Karpas-422 (cell line): ENCODE measurements at regions not wholly inside any gene's neighbourhood (a gene's known extent, or its start where the extent isn't known, plus 50 kb on each side); places are given as distances from the start of the nearest gene placed in this dataset.
A peak's percentile ranks its signal among the peaks of the same experiment; 100 is the strongest.
"Not testable (repeated sequence)": the region's sequence is repeated elsewhere in the genome, so short reads cannot be mapped to it uniquely, and the experiment has no call there.

Experiments
- DNase-seq: peaks from one replicate; pipeline ENCODE4 v3.0.0-alpha.2; 2015
- H2AFZ ChIP-seq: fragments of 200-600 bp; sonication (generic); 2 replicates; pipeline ENCODE4 v1.6.1; 2014; ENCODE audit warnings: antibody characterized with exemption, low read length, mixed read lengths
- H3K27ac ChIP-seq: fragments of 200-600 bp; sonication (generic); 2 replicates; pipeline ENCODE4 v1.5.1; 2014; ENCODE audit warnings: mild to moderate bottlenecking, low read length, moderate library complexity
- H3K27me3 ChIP-seq: fragments of 200-600 bp; sonication (generic); 2 replicates; pipeline ENCODE4 v1.6.1; 2014; ENCODE audit warnings: low read length, mixed read lengths
- H3K36me3 ChIP-seq: fragments of 200-600 bp; sonication (generic); 2 replicates; pipeline ENCODE4 v1.6.1; 2014; ENCODE audit warnings: low read length, mixed read lengths; ENCODE audit not compliant: insufficient read depth
- H3K4me1 ChIP-seq: fragments of 200-600 bp; sonication (generic); 2 replicates; pipeline ENCODE4 v1.6.1; 2014; ENCODE audit warnings: mild to moderate bottlenecking, low read length, mixed read lengths
- H3K4me2 ChIP-seq: fragments of 200-600 bp; sonication (generic); 2 replicates; pipeline ENCODE4 v1.6.1; 2014; ENCODE audit warnings: low read length, low read depth, mild to moderate bottlenecking; ENCODE audit not compliant: poor library complexity, severe bottlenecking
- H3K4me3 ChIP-seq: fragments of 200-600 bp; sonication (generic); 2 replicates; pipeline ENCODE4 v1.5.1; 2014; ENCODE audit warnings: mild to moderate bottlenecking, antibody characterized with exemption, low read length, mixed read lengths
- H3K79me2 ChIP-seq: fragments of 200-600 bp; sonication (generic); 2 replicates; pipeline ENCODE4 v1.6.1; 2014; ENCODE audit warnings: mild to moderate bottlenecking, low read length, mixed read lengths
- H3K9ac ChIP-seq: fragments of 200-600 bp; sonication (generic); 2 replicates; pipeline ENCODE4 v1.6.0; 2014; ENCODE audit warnings: low read length
- H3K9me2 ChIP-seq: fragments of 200-600 bp; sonication (generic), shearing (Covaris generic); replicated peaks from 2 replicates; pipeline ENCODE4 v1.6.0; 2014; ENCODE audit warnings: mild to moderate bottlenecking, low read length, moderate library complexity; ENCODE audit not compliant: insufficient read depth
- H3K9me3 ChIP-seq: fragments of 300-700, 200-600 bp; sonication (generic); 2 replicates; pipeline ENCODE4 v1.6.1; 2014; ENCODE audit warnings: low read length, mixed read lengths
- H4K20me1 ChIP-seq: fragments of 200-600 bp; sonication (generic); 2 replicates; pipeline ENCODE4 v1.6.1; 2014; ENCODE audit warnings: mild to moderate bottlenecking, antibody characterized with exemption, low read length, low read depth; ENCODE audit not compliant: insufficient read depth

DNA sequence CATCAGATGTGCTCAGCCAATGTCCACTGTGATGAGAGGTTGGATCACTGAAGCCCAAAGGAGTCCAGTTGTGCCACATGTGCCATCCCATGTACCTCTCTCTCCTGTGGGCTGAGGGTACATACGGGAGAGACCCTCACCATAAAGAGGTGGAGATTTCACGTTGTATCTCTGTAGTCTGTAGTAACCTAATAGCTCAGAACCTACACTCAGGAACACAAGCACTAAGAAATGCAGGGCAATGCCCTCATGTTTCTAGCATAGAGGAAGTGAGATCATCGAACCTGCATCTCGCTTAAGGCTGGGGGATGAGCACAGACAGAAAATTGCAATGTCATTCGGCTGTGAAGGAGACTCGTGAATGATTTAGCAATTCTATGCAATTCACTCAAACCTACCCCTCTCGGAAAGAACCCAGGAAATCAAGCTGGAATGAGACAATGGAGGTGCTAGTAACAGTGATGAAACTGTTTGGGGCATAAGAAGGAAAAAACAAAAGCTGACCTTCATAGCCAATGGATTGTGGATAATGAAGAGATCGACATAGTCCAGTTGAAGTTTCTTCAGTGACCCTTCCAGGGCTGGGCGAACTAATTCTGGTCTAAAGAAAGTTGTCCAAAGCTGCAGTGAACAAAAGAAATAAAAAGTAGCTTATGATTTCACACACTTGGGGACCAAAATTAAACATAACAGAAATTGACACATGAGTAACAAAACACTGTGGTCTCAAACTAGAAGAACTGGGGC is 80.3 kb upstream of the UCN3 start:
- Histone ChIP-seq H3K9me2 (no peaks in the 10 kb centered on the region), H3K4me1 (peaks cover 3% of the 10 kb centered on the region), H3K36me3 (no peaks in the 10 kb centered on the region), H3K27me3 (no peaks in the 10 kb centered on the region), H3K4me2 (no peak overlapping the region), H3K79me2 (no peaks in the 10 kb centered on the region), H2AFZ (no peak overlapping the region), H3K9me3 (no peaks in the 10 kb centered on the region), H3K9ac (no peak overlapping the region), H3K27ac (no peak overlapping the region), H3K4me3 (no peak overlapping the region), H4K20me1 (no peaks in the 10 kb centered on the region)
- DNase-seq = peak; percentile 49

DNA sequence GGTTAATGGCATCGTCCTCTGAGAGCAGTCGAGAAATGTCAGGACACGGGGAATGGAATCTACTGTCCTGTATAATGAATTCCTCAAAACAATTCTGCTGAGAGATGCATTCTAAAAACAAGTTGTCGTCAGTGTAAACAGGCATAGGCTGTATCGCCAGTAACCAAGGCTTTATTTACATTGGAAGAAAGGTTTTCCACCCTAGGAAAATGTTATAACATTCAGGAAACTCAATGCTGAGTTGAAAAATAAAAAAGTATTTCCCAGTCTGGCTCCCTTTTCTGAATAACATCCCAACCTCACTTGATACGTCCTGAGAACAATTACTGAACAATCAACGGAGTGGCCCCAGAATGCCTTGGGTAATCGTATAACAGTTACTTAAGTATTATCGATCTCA is 79.6 kb upstream of the UCN3 start:
- Histone ChIP-seq H3K4me1 (peaks cover 3% of the 10 kb centered on the region), H3K36me3 (no peaks in the 10 kb centered on the region), H3K27ac (no peak overlapping the region), H3K27me3 (no peaks in the 10 kb centered on the region), H3K9ac (no peak overlapping the region), H4K20me1 (no peaks in the 10 kb centered on the region), H3K4me2 (no peak overlapping the region), H3K9me3 (no peaks in the 10 kb centered on the region), H3K9me2 (no peaks in the 10 kb centered on the region), H2AFZ (no peak overlapping the region), H3K79me2 (no peaks in the 10 kb centered on the region), H3K4me3 (no peak overlapping the region)
- no peak for DNase-seq

GRCh38 chr10:5288359-5288758 is 76.4 kb upstream of the UCN3 start:
- Histone ChIP-seq H3K36me3 (no peaks in the 10 kb centered on the region), H3K27ac (no peak overlapping the region), H3K4me2 (no peak overlapping the region), H3K9ac (no peak overlapping the region), H3K79me2 (no peaks in the 10 kb centered on the region), H3K9me2 (no peaks in the 10 kb centered on the region), H3K27me3 (no peaks in the 10 kb centered on the region), H3K4me1 (peaks cover 3% of the 10 kb centered on the region), H3K4me3 (no peak overlapping the region), H3K9me3 (no peaks in the 10 kb centered on the region), H2AFZ (no peak overlapping the region), H4K20me1 (no peaks in the 10 kb centered on the region)
- no peak for DNase-seq

DNA sequence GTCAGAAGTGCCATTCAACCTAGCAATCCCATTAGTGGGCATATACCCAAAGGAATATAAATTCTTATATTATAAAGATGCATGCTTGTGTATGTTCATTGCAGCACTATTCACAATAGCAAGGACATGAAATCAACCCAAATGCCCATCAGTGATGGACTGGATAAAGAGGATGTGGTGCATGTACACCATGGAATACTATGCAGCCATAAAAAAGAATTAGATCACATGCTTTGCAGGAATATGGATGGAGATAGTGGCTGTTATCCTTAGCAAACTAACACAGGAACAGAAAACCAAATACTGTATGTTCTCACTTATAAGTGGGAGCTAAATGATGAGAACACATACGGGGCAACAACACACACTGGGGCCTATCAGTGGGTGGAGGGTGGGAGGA is 75.5 kb upstream of the UCN3 start:
- not testable (repeated sequence) for H3K4me1 ChIP-seq, H3K9me2 ChIP-seq, H3K36me3 ChIP-seq, DNase-seq, H3K27me3 ChIP-seq, H3K79me2 ChIP-seq, H2AFZ ChIP-seq, H3K9ac ChIP-seq, H3K4me2 ChIP-seq, H3K27ac ChIP-seq, H3K4me3 ChIP-seq, H3K9me3 ChIP-seq, H4K20me1 ChIP-seq

- Histone ChIP-seq H3K9ac (no peak overlapping the region), H3K27ac (no peak overlapping the region), H3K79me2 (no peaks in the 10 kb centered on the region), H3K4me1 (no peaks in the 10 kb centered on the region), H2AFZ (no peak overlapping the region), H3K27me3 (no peaks in the 10 kb centered on the region), H3K4me3 (no peak overlapping the region), H4K20me1 (no peaks in the 10 kb centered on the region), H3K36me3 (no peaks in the 10 kb centered on the region), H3K9me2 (no peaks in the 10 kb centered on the region), H3K9me3 (no peaks in the 10 kb centered on the region), H3K4me2 (no peak overlapping the region)
- DNase-seq = no peak
Measured at GRCh38 chr10:5291501-5292195, 73.1 kb upstream of the UCN3 start.

GRCh38 chr10:5292196-5292735 is 72.5 kb upstream of the UCN3 start:
- Histone ChIP-seq H3K27ac (no peak overlapping the region), H3K9me2 (no peaks in the 10 kb centered on the region), H3K4me3 (no peak overlapping the region), H3K9ac (no peak overlapping the region), H3K79me2 (no peaks in the 10 kb centered on the region), H4K20me1 (no peaks in the 10 kb centered on the region), H3K36me3 (no peaks in the 10 kb centered on the region), H3K4me1 (no peaks in the 10 kb centered on the region), H3K4me2 (no peak overlapping the region), H3K9me3 (no peaks in the 10 kb centered on the region), H2AFZ (no peak overlapping the region), H3K27me3 (no peaks in the 10 kb centered on the region)
- no peak for DNase-seq

- H3K36me3 ChIP-seq, H3K27ac ChIP-seq, H3K4me2 ChIP-seq, DNase-seq, H2AFZ ChIP-seq, H3K27me3 ChIP-seq, H3K9me2 ChIP-seq, H3K79me2 ChIP-seq, H4K20me1 ChIP-seq, H3K4me1 ChIP-seq, H3K9me3 ChIP-seq, H3K9ac ChIP-seq, H3K4me3 ChIP-seq: not testable (repeated sequence)
Measured at GRCh38 chr10:5292970-5293369, 71.8 kb upstream of the UCN3 start.

- Histone ChIP-seq H3K4me2 (no peak overlapping the region), H3K4me1 (no peaks in the 10 kb centered on the region), H2AFZ (no peak overlapping the region), H3K4me3 (no peak overlapping the region), H3K27ac (no peak overlapping the region), H3K79me2 (no peaks in the 10 kb centered on the region), H4K20me1 (no peaks in the 10 kb centered on the region), H3K27me3 (no peaks in the 10 kb centered on the region), H3K9me3 (no peaks in the 10 kb centered on the region), H3K9ac (no peak overlapping the region), H3K9me2 (no peaks in the 10 kb centered on the region), H3K36me3 (no peaks in the 10 kb centered on the region)
- peak; percentile 79 for DNase-seq
Measured at GRCh38 chr10:5293691-5294550, 70.8 kb upstream of the UCN3 start.
